HEK293 (cell line): ENCODE measurements at regions not wholly inside any gene's neighbourhood (a gene's known extent, or its start where the extent isn't known, plus 50 kb on each side); places are given as distances from the start of the nearest gene placed in this dataset.

Experiments
- CTCF ChIA-PET: fragments of 350-600 bp; formaldehyde crosslinking; extraction: SDS; loops from one replicate; lab custom pipeline; 2021; ENCODE audit warnings: antibody characterized with exemption; lab: Yijun Ruan, JAX
- POLR2A ChIA-PET: fragments of 300-600 bp; formaldehyde crosslinking; extraction: SDS; loops from one replicate; lab custom pipeline; 2020; ENCODE audit warnings: antibody characterized with exemption, inconsistent platforms; lab: Yijun Ruan, JAX
- H3K27ac ChIP-seq: fragments of 200-500 bp; sonication (Bioruptor generic); 2 replicates; pipeline ENCODE4 v1.5.1; 2014; ENCODE audit warnings: low read depth, low read length, control low read depth, inconsistent platforms; ENCODE audit errors: extremely low read depth
- H3K36me3 ChIP-seq, 2 experiments: fragments of 200-500 bp in 1 of 2; sonication (Bioruptor generic) in 1 of 2; 1 replicate in 1 of 2; 2 replicates in 1 of 2; pipeline ENCODE4 v1.5.1; 2014 to 2017; ENCODE audit warnings: inconsistent platforms in 2 of 2, low read length in 2 of 2; ENCODE audit not compliant: control insufficient read depth in 2 of 2, insufficient read depth in 1 of 2
- H3K4me1 ChIP-seq: fragments of 200-500 bp; sonication (Bioruptor generic); 2 replicates; pipeline ENCODE4 v1.5.1; 2014; ENCODE audit warnings: mild to moderate bottlenecking, low read length, inconsistent platforms; ENCODE audit not compliant: control insufficient read depth, insufficient read depth
- H3K4me3 ChIP-seq: 2 replicates; pipeline ENCODE4 v1.5.1; 2011; ENCODE audit warnings: low read depth, mild to moderate bottlenecking, control low read depth, low read length, moderate library complexity
- H3K9me3 ChIP-seq: fragments of 200-500 bp; sonication (Bioruptor generic); 2 replicates; pipeline ENCODE4 v1.5.1; 2014; ENCODE audit warnings: low read depth, low read length, inconsistent platforms; ENCODE audit not compliant: control insufficient read depth, insufficient read depth
- EGR2 ChIP-seq: fragments of 450-650 bp; formaldehyde crosslinking; IDR thresholded peaks from 2 replicates; pipeline ENCODE4 v1.5.1; 2016; ENCODE audit warnings: low read depth, missing biosample characterization, missing genetic modification characterization
- SETDB1 ChIP-seq: IDR thresholded peaks from one replicate; pipeline ENCODE4 v1.6.1; 2017; ENCODE audit warnings: mild to moderate bottlenecking, low read length, moderate library complexity, mixed read lengths; ENCODE audit not compliant: insufficient read length
- ZBTB20 ChIP-seq: fragments of 450-650 bp; formaldehyde crosslinking; IDR thresholded peaks from 2 replicates; pipeline ENCODE4 v1.5.1; 2016; ENCODE audit warnings: missing biosample characterization, missing genetic modification characterization
- ZFHX2 ChIP-seq: fragments of 450-650 bp; formaldehyde crosslinking; conservative IDR thresholded peaks from 2 replicates; pipeline ENCODE4 v1.5.1; 2016; ENCODE audit warnings: missing biosample characterization, missing genetic modification characterization
- ZFP37 ChIP-seq: fragments of 450-650 bp; formaldehyde crosslinking; IDR thresholded peaks from 2 replicates; pipeline ENCODE4 v1.5.1; 2016; ENCODE audit warnings: missing biosample characterization, missing genetic modification characterization
- ZFP41 ChIP-seq: fragments of 450-650 bp; formaldehyde crosslinking; IDR thresholded peaks from 2 replicates; pipeline ENCODE4 v1.5.1; 2016; ENCODE audit warnings: missing biosample characterization, missing genetic modification characterization, borderline replicate concordance
- ZNF266 ChIP-seq: fragments of 450-650 bp; formaldehyde crosslinking; IDR thresholded peaks from 2 replicates; pipeline ENCODE4 v1.5.1; 2016; ENCODE audit warnings: missing biosample characterization, missing genetic modification characterization, low read depth
- ZNF37A ChIP-seq: fragments of 450-650 bp; IDR thresholded peaks from 2 replicates; pipeline ENCODE4 v1.5.1; 2018; ENCODE audit warnings: missing biosample characterization, missing genetic modification characterization
- ZNF398 ChIP-seq: fragments of 450-650 bp; formaldehyde crosslinking; IDR thresholded peaks from 2 replicates; pipeline ENCODE4 v1.5.1; 2017; ENCODE audit warnings: missing biosample characterization, missing genetic modification characterization
- ZNF404 ChIP-seq: fragments of 450-650 bp; formaldehyde crosslinking; IDR thresholded peaks from 2 replicates; pipeline ENCODE4 v1.5.1; 2017; ENCODE audit warnings: missing biosample characterization, missing genetic modification characterization
- ZNF585B ChIP-seq: fragments of 450-650 bp; formaldehyde crosslinking; IDR thresholded peaks from 2 replicates; pipeline ENCODE4 v1.5.1; 2016; ENCODE audit warnings: missing biosample characterization, missing genetic modification characterization
- ZNF747 ChIP-seq: fragments of 450-650 bp; formaldehyde crosslinking; IDR thresholded peaks from 2 replicates; pipeline ENCODE4 v1.5.1; 2016; ENCODE audit warnings: missing biosample characterization, missing genetic modification characterization
- TF ChIP-seq, protein P1 (sequence below): fragments of 450-650 bp; formaldehyde crosslinking; IDR thresholded peaks from 2 replicates; pipeline ENCODE4 v1.5.1; 2016; ENCODE audit warnings: missing biosample characterization, missing genetic modification characterization
- TF ChIP-seq, protein P2 (sequence below): fragments of 450-650 bp; formaldehyde crosslinking; IDR thresholded peaks from 2 replicates; pipeline ENCODE4 v1.5.1; 2016; ENCODE audit warnings: missing biosample characterization, missing genetic modification characterization, borderline replicate concordance

DNA sequence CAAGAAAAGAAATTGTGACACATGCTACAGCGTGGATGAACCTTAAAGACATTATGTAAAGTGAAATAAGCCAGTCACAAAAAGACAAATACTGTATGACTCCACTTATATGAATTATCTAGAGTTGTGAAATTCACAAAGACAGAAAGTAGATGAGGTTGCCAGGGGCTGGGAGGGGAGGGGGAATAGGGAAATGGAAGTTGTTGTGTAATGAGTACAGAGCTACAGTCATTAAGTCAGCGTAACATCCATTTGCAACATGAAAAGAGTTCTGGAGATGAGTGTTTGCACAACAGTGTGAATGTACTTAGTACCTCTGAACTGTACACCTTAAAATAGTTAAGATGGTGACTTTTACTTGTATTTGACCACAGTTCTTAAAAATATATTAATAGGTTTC lies 112.1 kb upstream of the CDK1 start:
- TF ChIP-seq ZNF37A = no peak
- no peak for TF ChIP-seq ZNF404 (tag by site-specific recombination)
- no peak for TF ChIP-seq ZNF747 (tag by site-specific recombination)
- no peak overlapping the region for H3K27ac ChIP-seq
- H3K9me3 ChIP-seq = no peaks in the 10 kb centered on the region
- no peaks in the 10 kb centered on the region for H3K36me3 ChIP-seq
- POLR2A ChIA-PET = no interaction called here
- no peak overlapping the region for H3K4me3 ChIP-seq
- H3K4me1 ChIP-seq = 0 out of 2 replicates have a peak, but pooled peaks cover 7% of the 10 kb centered on the region
- CTCF ChIA-PET = no interaction called here

DNA sequence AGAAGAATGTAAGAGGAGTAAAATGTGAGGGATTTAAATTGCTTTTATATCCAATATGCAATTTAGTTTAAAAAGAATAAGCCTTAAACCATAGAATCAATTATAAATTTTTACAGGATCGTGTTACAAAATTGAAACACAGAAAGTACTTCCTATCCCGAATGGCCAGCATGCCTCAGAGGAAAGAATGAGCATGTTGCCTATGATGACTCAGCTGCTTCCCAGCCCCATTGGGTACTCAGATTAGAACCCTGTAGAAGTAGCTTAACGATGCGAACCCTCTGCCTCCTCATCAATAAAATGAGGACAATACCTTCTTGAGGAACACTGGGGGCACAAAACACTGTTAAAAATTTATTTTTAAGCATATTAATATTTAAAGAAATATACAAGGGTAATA lies 113.4 kb upstream of the CDK1 start:
- Histone ChIP-seq H3K27ac (no peak overlapping the region), H3K4me1 (0 out of 2 replicates have a peak, but pooled peaks cover 7% of the 10 kb centered on the region), H3K4me3 (no peak overlapping the region), H3K36me3 (no peaks in the 10 kb centered on the region)
- POLR2A ChIA-PET = no interaction called here
- TF ChIP-seq ZNF585B (tag by site-specific recombination) = peak; percentile 56
- no peak for TF ChIP-seq ZNF398 (tag by site-specific recombination)
- TF ChIP-seq, protein P1, sequence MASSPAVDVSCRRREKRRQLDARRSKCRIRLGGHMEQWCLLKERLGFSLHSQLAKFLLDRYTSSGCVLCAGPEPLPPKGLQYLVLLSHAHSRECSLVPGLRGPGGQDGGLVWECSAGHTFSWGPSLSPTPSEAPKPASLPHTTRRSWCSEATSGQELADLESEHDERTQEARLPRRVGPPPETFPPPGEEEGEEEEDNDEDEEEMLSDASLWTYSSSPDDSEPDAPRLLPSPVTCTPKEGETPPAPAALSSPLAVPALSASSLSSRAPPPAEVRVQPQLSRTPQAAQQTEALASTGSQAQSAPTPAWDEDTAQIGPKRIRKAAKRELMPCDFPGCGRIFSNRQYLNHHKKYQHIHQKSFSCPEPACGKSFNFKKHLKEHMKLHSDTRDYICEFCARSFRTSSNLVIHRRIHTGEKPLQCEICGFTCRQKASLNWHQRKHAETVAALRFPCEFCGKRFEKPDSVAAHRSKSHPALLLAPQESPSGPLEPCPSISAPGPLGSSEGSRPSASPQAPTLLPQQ (tag by site-specific recombination) = no peak
- TF ChIP-seq, all 188 proteins: peak for 1
- H3K9me3 ChIP-seq = no peaks in the 10 kb centered on the region
- CTCF ChIA-PET = interaction anchor here (0.5 to 1.2 kb wide), 4 partner anchors 15 to 589 kb away, joined by 3 to 5 read pairs (median 3); no protein-coding TSS in a partner anchor

- ChIA-PET CTCF (interaction anchor here (0.6 to 1.2 kb wide), 3 partner anchors 14 to 492 kb away, joined by 3 read pairs; no protein-coding TSS in a partner anchor), POLR2A (interaction anchor here (0.7 to 1.3 kb wide), 2 partner anchors 9 to 114 kb away, joined by 3 read pairs; partner anchors contain the start of gene CDK1)
- Histone ChIP-seq H3K27ac (no peak overlapping the region), H3K4me1 (0 out of 2 replicates have a peak, but pooled peaks cover 7% of the 10 kb centered on the region), H3K36me3 (no peaks in the 10 kb centered on the region), H3K4me3 (no peak overlapping the region), H3K9me3 (no peaks in the 10 kb centered on the region)
- TF ChIP-seq ZNF266 (no peak), ZFHX2 (tag by site-specific recombination) (peak; percentile 66), ZFP41 (tag by site-specific recombination) (no peak), ZBTB20 (tag by site-specific recombination) (0 out of 2 replicates have a peak, but pooled peaks have one; percentile 10), EGR2 (tag by site-specific recombination) (peak; percentile 56; the same call in 1 of the 2 replicates), SETDB1 (no peak), ZFP37 (tag by site-specific recombination) (no peak)
- TF ChIP-seq, protein P2, sequence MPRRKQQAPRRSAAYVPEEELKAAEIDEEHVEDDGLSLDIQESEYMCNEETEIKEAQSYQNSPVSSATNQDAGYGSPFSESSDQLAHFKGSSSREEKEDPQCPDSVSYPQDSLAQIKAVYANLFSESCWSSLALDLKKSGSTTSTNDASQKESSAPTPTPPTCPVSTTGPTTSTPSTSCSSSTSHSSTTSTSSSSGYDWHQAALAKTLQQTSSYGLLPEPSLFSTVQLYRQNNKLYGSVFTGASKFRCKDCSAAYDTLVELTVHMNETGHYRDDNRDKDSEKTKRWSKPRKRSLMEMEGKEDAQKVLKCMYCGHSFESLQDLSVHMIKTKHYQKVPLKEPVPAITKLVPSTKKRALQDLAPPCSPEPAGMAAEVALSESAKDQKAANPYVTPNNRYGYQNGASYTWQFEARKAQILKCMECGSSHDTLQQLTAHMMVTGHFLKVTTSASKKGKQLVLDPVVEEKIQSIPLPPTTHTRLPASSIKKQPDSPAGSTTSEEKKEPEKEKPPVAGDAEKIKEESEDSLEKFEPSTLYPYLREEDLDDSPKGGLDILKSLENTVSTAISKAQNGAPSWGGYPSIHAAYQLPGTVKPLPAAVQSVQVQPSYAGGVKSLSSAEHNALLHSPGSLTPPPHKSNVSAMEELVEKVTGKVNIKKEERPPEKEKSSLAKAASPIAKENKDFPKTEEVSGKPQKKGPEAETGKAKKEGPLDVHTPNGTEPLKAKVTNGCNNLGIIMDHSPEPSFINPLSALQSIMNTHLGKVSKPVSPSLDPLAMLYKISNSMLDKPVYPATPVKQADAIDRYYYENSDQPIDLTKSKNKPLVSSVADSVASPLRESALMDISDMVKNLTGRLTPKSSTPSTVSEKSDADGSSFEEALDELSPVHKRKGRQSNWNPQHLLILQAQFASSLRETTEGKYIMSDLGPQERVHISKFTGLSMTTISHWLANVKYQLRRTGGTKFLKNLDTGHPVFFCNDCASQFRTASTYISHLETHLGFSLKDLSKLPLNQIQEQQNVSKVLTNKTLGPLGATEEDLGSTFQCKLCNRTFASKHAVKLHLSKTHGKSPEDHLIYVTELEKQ = no peak
These were observed 114.4 kb upstream of the CDK1 start for GRCh38 chr10:60663850-60664249.
